Ishikawa (cell line): ENCODE measurements at regions not wholly inside any gene's neighbourhood (a gene's known extent, or its start where the extent isn't known, plus 50 kb on each side); places are given as distances from the start of the nearest gene placed in this dataset.

Experiments
- CEBPB ChIP-seq: IDR thresholded peaks from 2 replicates; pipeline ENCODE4 v1.6.1; 2012
- CREB1 ChIP-seq: IDR thresholded peaks from 2 replicates; pipeline ENCODE4 v1.6.1; 2012; ENCODE audit warnings: low read depth
- EGR1 ChIP-seq: IDR thresholded peaks from 2 replicates; pipeline ENCODE4 v1.6.1; 2012
- EP300 ChIP-seq: IDR thresholded peaks from 2 replicates; pipeline ENCODE4 v1.6.1; 2012; ENCODE audit warnings: borderline replicate concordance
- FOXM1 ChIP-seq: IDR thresholded peaks from 2 replicates; pipeline ENCODE4 v1.6.1; 2012; ENCODE audit warnings: low read depth, borderline replicate concordance
- MAX ChIP-seq: IDR thresholded peaks from 2 replicates; pipeline ENCODE4 v1.6.1; 2012
- NFIC ChIP-seq: IDR thresholded peaks from 2 replicates; pipeline ENCODE4 v1.6.1; 2012
- RAD21 ChIP-seq: IDR thresholded peaks from 2 replicates; pipeline ENCODE4 v1.6.1; 2012; ENCODE audit warnings: low read depth
- REST ChIP-seq: IDR thresholded peaks from 2 replicates; pipeline ENCODE4 v1.6.1; 2012; ENCODE audit warnings: low read depth, mild to moderate bottlenecking
- TAF1 ChIP-seq: IDR thresholded peaks from 2 replicates; pipeline ENCODE4 v1.6.1; 2012; ENCODE audit warnings: low read depth, mild to moderate bottlenecking
- TCF12 ChIP-seq: IDR thresholded peaks from 2 replicates; pipeline ENCODE4 v1.6.1; 2012; ENCODE audit warnings: low read depth
- TEAD4 ChIP-seq: IDR thresholded peaks from 2 replicates; pipeline ENCODE4 v1.6.1; 2012
- USF1 ChIP-seq: IDR thresholded peaks from 2 replicates; pipeline ENCODE4 v1.6.1; 2012
- YY1 ChIP-seq: IDR thresholded peaks from 2 replicates; pipeline ENCODE4 v1.6.1; 2012; ENCODE audit warnings: low read depth
- ZBTB7A ChIP-seq: IDR thresholded peaks from 2 replicates; pipeline ENCODE4 v1.6.1; 2012; ENCODE audit warnings: low read depth

GRCh38 chr15:95718441-95718840 lies 612.1 kb upstream of the NR2F2 start:
- TF ChIP-seq EP300 (no peak), CEBPB (no peak), YY1 (no peak), USF1 (no peak), MAX (no peak), ZBTB7A (no peak), REST (no peak), TAF1 (no peak), EGR1 (no peak), NFIC (no peak), TEAD4 (no peak), TCF12 (no peak)

GRCh38 chr15:95724908-95725633 lies 605.4 kb upstream of the NR2F2 start:
- TF ChIP-seq NFIC (no peak), CREB1 (no peak), EGR1 (no peak), TEAD4 (no peak), TCF12 (no peak), TAF1 (no peak), YY1 (no peak), MAX (no peak), RAD21 (no peak)

GRCh38 chr15:95726891-95727290 lies 603.6 kb upstream of the NR2F2 start:
- TF ChIP-seq ZBTB7A (no peak), NFIC (no peak), TAF1 (no peak), FOXM1 (no peak), CEBPB (no peak), REST (no peak)

- TF ChIP-seq REST (no peak), NFIC (no peak), CEBPB (no peak), MAX (no peak), TAF1 (no peak), EGR1 (no peak), TCF12 (no peak)
Observed at GRCh38 chr15:95733931-95734330, 596.6 kb upstream of the NR2F2 start.
